PFSK-1 (cell line): ENCODE measurements at regions not wholly inside any gene's neighbourhood (a gene's known extent, or its start where the extent isn't known, plus 50 kb on each side); places are given as distances from the start of the nearest gene placed in this dataset.

ENCODE experiments used
- FOXP2 ChIP-seq: optimal IDR thresholded peaks from 2 replicates; pipeline ENCODE3; 2011; ENCODE audit warnings: borderline replicate concordance, control low read depth, inconsistent platforms; ENCODE audit not compliant: insufficient read depth; ENCODE audit errors: extremely low read length, extremely low read depth
- POLR2AphosphoS5 ChIP-seq: IDR thresholded peaks from 2 replicates; pipeline ENCODE4 v1.6.1; 2012; ENCODE audit warnings: low read depth, mild to moderate bottlenecking, control low read depth, low read length, moderate library complexity
- SIN3A ChIP-seq: IDR thresholded peaks from 2 replicates; pipeline ENCODE4 v1.6.1; 2012; ENCODE audit warnings: mild to moderate bottlenecking, low read length, moderate library complexity, borderline replicate concordance; ENCODE audit not compliant: insufficient read depth
- TAF1 ChIP-seq: IDR thresholded peaks from 2 replicates; pipeline ENCODE4 v1.6.1; 2012; ENCODE audit warnings: low read length, control low read depth, borderline replicate concordance; ENCODE audit not compliant: insufficient read depth
- TF ChIP-seq, protein P1 (sequence below), 2 experiments: IDR thresholded peaks; 2 replicates each; pipeline versions ENCODE4 v1.6.1 to v1.8.0; 2011 to 2012; ENCODE audit warnings: low read depth in 2 of 2, low read length in 2 of 2, control low read depth in 1 of 2, inconsistent platforms in 1 of 2, mild to moderate bottlenecking in 1 of 2, moderate library complexity in 1 of 2; ENCODE audit not compliant: insufficient read depth in 1 of 2

DNA sequence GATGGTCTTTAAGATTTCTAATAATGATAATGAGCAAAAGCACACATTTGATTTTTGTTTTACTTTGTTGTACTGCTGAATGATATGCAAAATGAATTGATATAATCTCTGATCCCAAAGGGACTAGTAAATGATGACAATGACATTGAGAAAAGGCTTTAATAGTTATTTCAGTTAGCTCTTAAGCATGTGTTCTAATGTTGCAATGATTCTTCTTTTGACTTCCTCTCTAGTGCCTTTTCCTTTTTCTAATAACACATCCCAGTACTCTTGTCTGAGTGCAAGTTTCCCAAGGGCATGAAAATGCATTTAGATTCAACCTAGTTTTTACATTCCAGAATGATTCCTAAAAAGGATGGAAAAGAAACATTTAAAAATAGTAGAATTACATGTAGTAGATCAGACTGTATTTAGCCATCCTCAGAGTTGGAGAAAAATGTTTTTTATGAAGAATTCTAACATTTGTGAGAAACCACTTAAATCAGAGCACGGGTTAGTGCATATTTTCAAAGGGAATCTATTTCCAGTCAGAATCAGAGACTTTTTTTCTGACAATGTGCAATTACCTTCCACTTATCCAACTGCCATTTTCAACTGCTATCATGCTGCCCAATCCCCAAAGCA is 508.8 kb downstream of the C4orf33 start:
- TF ChIP-seq FOXP2 (no peak), TAF1 (no peak), SIN3A (no peak), POLR2AphosphoS5 (no peak)
- TF ChIP-seq, protein P1, sequence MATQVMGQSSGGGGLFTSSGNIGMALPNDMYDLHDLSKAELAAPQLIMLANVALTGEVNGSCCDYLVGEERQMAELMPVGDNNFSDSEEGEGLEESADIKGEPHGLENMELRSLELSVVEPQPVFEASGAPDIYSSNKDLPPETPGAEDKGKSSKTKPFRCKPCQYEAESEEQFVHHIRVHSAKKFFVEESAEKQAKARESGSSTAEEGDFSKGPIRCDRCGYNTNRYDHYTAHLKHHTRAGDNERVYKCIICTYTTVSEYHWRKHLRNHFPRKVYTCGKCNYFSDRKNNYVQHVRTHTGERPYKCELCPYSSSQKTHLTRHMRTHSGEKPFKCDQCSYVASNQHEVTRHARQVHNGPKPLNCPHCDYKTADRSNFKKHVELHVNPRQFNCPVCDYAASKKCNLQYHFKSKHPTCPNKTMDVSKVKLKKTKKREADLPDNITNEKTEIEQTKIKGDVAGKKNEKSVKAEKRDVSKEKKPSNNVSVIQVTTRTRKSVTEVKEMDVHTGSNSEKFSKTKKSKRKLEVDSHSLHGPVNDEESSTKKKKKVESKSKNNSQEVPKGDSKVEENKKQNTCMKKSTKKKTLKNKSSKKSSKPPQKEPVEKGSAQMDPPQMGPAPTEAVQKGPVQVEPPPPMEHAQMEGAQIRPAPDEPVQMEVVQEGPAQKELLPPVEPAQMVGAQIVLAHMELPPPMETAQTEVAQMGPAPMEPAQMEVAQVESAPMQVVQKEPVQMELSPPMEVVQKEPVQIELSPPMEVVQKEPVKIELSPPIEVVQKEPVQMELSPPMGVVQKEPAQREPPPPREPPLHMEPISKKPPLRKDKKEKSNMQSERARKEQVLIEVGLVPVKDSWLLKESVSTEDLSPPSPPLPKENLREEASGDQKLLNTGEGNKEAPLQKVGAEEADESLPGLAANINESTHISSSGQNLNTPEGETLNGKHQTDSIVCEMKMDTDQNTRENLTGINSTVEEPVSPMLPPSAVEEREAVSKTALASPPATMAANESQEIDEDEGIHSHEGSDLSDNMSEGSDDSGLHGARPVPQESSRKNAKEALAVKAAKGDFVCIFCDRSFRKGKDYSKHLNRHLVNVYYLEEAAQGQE (IDR thresholded peaks at IDR 0.05; ENCODE audit: insufficient read depth in 1 of 2, low read depth in 2 of 2, low read length in 2 of 2) = no peak

DNA sequence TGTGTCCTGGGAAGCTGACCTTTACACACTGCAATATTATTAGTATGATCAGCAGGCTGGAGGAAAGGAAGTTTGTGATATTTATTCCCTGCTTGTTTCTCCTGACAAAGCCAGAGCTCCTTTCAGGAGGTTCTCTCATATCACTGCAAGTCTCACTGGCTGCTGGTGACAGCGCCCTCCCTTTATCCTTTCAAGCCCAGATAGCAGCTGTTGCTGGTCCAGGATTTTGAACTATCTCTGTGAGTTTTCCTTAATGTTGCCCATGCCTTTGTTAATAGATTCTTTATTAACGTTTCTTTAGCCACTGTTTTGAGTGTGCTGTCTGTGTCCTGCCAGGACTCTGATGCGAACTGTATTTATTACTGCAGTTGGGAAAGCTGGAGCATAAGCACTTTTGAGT is 518.7 kb downstream of the C4orf33 start:
- TF ChIP-seq POLR2AphosphoS5 (no peak), FOXP2 (no peak), TAF1 (no peak), SIN3A (no peak)
- TF ChIP-seq, protein P1 (IDR thresholded peaks at IDR 0.05; ENCODE audit: insufficient read depth in 1 of 2, low read depth in 2 of 2, low read length in 2 of 2) = no peak

DNA sequence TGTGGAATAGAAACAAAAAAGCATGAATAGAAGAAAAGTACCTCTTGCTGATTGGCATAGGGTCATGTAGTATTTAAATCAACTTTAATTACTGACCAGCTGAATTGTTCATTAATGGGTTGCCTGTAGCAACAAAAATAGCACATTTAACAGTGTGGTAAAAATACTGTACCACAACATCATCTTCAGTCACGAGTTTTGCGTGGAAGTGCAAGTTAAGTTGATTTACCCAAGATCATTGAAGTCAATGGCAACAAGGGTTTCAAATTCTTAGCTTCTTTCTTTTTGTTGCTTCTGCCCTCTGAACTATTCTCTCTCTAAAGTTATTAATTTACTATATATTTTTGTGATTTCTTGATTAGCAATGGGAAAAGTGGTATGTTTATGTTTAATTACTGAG is 526.6 kb downstream of the C4orf33 start:
- TF ChIP-seq FOXP2 = no peak

DNA sequence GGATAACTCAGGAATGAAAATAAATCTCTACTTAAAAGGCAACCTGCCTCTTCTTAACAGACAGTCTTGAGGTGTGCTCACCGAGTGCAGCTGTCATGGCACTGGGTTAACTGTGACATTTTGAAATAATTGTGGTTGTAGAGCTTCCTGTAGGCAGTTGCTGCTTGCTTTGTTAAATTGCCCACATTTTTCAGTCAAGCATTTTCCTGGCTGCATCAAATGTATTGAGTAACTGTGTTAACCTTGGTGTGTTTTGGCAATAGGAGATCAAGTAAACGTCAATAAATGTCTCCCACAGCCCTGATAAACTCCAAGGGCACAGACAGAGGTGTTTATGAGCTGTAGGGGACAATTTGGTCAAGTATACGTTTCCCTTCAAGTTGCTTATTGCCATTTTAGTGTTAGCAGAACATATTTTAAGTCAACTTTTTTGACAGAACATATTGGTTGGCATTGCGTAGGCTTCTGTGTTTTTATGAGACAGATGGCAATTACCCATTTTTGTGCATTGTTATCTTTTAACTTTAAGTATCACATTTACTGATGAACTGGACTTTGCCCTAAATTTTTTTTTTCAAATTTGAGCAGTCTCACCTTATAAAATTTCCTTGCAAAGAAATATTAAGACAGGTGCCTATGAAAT is 527.4 kb downstream of the C4orf33 start:
- no peak for TF ChIP-seq POLR2AphosphoS5
- TF ChIP-seq, protein P1 (IDR thresholded peaks at IDR 0.05; ENCODE audit: insufficient read depth in 1 of 2, low read depth in 2 of 2, low read length in 2 of 2) = no peak
- no peak for TF ChIP-seq SIN3A
- TF ChIP-seq TAF1 = no peak

DNA sequence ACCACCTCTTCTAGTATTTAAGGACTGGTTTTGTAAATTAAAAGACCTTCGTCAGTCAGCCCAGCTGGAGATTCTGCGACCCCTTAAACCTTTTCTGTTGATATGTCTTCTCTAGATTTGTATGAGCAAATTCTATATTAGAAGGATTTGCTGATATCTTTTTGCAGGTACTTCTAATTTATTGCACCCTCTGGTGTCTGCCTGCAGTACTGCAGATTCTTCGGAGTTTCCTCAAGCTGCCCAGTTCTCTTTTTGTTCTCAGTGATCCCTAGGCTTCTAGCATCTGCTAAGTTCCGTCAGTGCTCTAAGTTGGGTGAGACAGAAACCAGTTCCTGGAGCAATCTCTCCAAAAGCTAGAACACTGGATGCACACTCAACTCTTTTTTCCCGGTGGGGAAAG is 545.2 kb downstream of the C4orf33 start:
- TF ChIP-seq FOXP2 = no peak
- no peak for TF ChIP-seq TAF1
- TF ChIP-seq, protein P1 (IDR thresholded peaks at IDR 0.05; ENCODE audit: insufficient read depth in 1 of 2, low read depth in 2 of 2, low read length in 2 of 2) = no peak
- TF ChIP-seq SIN3A = no peak
- no peak for TF ChIP-seq POLR2AphosphoS5
